HepG2 (cell line): ENCODE measurements at regions not wholly inside any gene's neighbourhood (a gene's known extent, or its start where the extent isn't known, plus 50 kb on each side); places are given as distances from the start of the nearest gene placed in this dataset.

Source experiments
- ELF4 ChIP-seq: sonication (generic); formaldehyde crosslinking; IDR thresholded peaks from 2 replicates; pipeline ENCODE4 v1.5.0; 2020; ENCODE audit warnings: missing genetic modification reagents, mild to moderate bottlenecking, moderate library complexity, borderline replicate concordance
- FOSL1 ChIP-seq: sonication (generic); formaldehyde crosslinking; IDR thresholded peaks from 2 replicates; pipeline ENCODE4 v1.9.0; 2021; ENCODE audit warnings: missing genetic modification reagents, borderline replicate concordance
- NFRKB ChIP-seq: fragments of 450-650 bp; IDR thresholded peaks from 2 replicates; pipeline ENCODE4 v1.6.1; 2017
- POLR2AphosphoS5 ChIP-seq: IDR thresholded peaks from 2 replicates; pipeline ENCODE4 v1.6.1; 2012; ENCODE audit warnings: low read depth, low read length
- SIN3A ChIP-seq: IDR thresholded peaks from 2 replicates; pipeline ENCODE4 v1.6.1; 2011; ENCODE audit warnings: low read depth, mild to moderate bottlenecking, control low read depth, low read length, borderline replicate concordance
- ZFP37 ChIP-seq: sonication (generic); formaldehyde crosslinking; IDR thresholded peaks from 2 replicates; pipeline ENCODE4 v1.4.0; 2020; ENCODE audit warnings: missing genetic modification reagents, borderline replicate concordance
- ZFP41 ChIP-seq: sonication (generic); formaldehyde crosslinking; IDR thresholded peaks from 2 replicates; pipeline ENCODE4 v1.4.0; 2020; ENCODE audit warnings: mild to moderate bottlenecking, missing genetic modification reagents, borderline replicate concordance
- ZNF431 ChIP-seq: sonication (generic); formaldehyde crosslinking; IDR thresholded peaks from 2 replicates; pipeline ENCODE4 v1.9.0; 2022; ENCODE audit warnings: missing genetic modification reagents, low read depth, mild to moderate bottlenecking, borderline replicate concordance
- TF ChIP-seq, protein P1 (sequence below): sonication (generic); IDR thresholded peaks from 2 replicates; pipeline ENCODE4 v1.6.1; 2016; ENCODE audit warnings: low read depth, borderline replicate concordance
- TF ChIP-seq, protein P2 (sequence below): sonication (generic); formaldehyde crosslinking; IDR thresholded peaks from 2 replicates; pipeline ENCODE4 v1.5.0; 2020; ENCODE audit warnings: mild to moderate bottlenecking, missing genetic modification reagents, moderate library complexity

DNA sequence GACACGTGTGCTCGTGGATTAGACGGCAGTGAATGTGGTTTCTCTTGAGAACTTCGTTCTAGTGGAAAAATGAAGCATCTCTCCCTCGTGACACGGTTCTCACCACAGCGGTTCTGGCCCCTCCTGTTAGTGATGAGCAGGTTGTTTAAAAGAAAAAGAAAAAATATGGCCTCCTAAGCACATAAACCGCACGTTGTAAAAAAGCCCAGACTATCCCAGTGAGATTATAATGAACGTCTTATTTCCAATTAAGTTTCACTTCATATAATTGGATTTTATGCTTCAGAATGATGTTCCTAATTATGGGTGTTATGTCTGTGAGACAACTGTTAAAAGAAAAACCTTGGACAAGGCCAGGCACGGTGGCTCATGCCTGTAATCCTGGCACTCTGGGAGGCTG, 74.5 kb upstream of the FRMD1 start:
- TF ChIP-seq, protein P1, sequence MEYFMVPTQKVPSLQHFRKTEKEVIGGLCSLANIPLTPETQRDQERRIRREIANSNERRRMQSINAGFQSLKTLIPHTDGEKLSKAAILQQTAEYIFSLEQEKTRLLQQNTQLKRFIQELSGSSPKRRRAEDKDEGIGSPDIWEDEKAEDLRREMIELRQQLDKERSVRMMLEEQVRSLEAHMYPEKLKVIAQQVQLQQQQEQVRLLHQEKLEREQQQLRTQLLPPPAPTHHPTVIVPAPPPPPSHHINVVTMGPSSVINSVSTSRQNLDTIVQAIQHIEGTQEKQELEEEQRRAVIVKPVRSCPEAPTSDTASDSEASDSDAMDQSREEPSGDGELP: no peak
- TF ChIP-seq FOSL1 (CRISPR knock-in tag): no peak
- TF ChIP-seq POLR2AphosphoS5: no peak
- TF ChIP-seq SIN3A: no peak
- TF ChIP-seq ELF4 (CRISPR knock-in tag): no peak
- no peak for TF ChIP-seq ZFP37 (CRISPR knock-in tag)
- TF ChIP-seq ZFP41: no peak
- no peak for TF ChIP-seq NFRKB
- no peak for TF ChIP-seq ZNF431
- TF ChIP-seq, protein P2, sequence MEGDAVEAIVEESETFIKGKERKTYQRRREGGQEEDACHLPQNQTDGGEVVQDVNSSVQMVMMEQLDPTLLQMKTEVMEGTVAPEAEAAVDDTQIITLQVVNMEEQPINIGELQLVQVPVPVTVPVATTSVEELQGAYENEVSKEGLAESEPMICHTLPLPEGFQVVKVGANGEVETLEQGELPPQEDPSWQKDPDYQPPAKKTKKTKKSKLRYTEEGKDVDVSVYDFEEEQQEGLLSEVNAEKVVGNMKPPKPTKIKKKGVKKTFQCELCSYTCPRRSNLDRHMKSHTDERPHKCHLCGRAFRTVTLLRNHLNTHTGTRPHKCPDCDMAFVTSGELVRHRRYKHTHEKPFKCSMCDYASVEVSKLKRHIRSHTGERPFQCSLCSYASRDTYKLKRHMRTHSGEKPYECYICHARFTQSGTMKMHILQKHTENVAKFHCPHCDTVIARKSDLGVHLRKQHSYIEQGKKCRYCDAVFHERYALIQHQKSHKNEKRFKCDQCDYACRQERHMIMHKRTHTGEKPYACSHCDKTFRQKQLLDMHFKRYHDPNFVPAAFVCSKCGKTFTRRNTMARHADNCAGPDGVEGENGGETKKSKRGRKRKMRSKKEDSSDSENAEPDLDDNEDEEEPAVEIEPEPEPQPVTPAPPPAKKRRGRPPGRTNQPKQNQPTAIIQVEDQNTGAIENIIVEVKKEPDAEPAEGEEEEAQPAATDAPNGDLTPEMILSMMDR (CRISPR knock-in tag): no peak
